ENCODE measurements at regions not wholly inside any gene's neighbourhood (a gene's known extent, or its start where the extent isn't known, plus 50 kb on each side); places are given as distances from the start of the nearest gene placed in this dataset.
"Not testable (repeated sequence)": the region's sequence is repeated elsewhere in the genome, so short reads cannot be mapped to it uniquely, and the experiment has no call there.

DNA sequence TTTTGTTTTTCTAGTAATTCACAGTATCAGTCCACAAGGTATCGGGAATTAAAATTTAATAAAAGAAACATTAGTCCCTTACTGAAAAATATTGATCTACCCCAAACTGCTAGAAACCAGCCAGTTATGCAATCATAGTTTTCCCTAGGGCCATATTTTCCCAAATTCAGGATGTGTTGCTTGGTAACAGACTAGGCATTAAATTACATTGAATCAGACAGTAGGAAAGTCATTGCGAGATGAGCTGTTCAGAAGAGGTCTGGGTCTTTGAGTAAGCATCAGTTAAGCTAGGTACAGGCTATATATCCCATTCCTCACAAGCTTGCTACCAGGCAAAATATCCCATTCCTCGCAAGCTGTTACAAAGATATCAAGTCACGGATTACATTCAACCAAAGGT lies 123.0 kb upstream of the CCDC150 start:
- DNase-seq, result no peak

DNA sequence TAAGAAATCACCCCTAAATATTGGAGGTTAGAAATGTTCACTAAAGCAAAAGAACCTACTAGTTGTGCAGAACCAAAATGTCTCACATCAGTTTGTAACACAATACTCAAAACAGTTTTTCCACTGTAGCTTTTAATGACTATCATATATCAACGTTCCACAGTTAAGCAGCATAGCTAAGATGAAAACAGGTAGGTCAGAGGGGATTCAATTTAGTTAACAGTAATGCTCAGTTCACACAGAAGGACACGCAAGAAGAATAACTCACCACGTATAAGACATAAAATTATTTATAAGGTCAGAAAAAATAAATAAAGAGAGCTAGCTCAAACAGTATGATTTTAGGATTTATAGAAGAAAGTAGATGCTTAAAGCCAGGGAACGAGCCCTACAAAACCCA lies 118.9 kb upstream of the CCDC150 start:
- DNase-seq, result no peak

DNA sequence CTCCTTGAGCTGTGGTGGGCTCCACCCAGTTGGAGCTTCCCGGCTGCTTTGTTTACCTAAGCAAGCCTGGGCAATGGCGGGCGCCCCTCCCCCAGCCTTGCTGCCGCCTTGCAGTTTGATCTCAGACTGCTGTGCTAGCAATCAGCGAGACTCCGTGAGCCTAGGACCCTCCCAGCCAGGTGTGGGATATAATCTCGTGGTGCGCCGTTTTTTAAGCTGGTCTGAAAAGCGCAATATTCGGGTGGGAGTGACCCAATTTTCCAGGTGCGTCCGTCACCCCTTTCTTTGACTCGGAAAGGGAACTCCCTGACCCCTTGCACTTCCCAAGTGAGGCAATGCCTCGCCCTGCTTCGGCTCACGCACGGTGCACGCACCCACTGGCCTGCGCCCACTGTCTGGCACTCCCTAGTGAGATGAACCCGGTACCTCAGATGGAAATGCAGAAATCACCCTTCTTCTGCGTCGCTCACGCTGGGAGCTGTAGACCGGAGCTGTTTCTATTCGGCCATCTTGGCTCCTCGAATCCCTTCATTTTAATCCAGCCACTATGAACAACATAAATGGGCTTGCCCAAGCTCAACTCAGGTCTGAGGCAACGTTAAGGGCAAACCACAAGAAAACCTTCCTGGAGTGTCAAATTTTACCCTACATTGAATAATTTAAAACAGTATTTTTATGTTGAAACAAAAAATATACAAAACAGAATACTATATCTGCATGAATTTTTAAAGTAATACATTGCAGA lies 112.4 kb upstream of the CCDC150 start:
- DNase-seq, result not testable (repeated sequence)

DNA sequence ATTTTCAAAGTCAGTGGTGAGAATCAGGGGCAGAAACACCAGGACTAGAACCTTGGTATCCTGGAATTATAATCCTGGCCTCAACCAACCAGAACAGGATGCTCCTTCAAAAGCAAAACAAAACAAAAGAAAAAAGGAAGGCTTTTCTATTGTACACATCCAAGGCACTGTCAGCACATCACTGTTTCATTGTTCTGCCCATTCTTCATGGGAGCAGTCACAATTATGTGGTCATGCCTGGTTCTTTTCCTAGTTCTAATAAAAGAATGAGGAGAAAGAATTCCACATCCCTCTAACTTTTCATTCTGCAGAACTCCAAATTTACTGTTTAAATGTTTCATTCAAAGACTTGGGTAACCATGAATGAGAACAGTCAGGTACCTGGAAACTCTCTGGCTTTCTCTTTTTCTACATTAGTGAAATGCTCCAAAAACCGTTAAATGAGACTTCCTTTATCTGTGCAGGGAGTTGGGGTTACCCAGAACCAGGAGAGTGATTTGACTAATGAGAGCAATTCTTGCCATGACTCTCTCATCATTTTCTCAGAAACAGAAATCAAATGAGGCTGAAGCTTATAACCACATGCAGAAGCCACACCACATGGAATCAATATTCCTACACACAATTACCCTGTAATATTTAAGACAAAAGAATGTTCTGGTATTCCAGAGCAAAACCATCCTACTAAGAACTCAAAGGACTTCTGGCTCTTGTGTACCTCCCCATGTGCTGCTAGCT lies 110.9 kb upstream of the CCDC150 start:
- DNase-seq, result peak in 4 of 56 donors; percentile 5 to 29 (median 14)

DNA sequence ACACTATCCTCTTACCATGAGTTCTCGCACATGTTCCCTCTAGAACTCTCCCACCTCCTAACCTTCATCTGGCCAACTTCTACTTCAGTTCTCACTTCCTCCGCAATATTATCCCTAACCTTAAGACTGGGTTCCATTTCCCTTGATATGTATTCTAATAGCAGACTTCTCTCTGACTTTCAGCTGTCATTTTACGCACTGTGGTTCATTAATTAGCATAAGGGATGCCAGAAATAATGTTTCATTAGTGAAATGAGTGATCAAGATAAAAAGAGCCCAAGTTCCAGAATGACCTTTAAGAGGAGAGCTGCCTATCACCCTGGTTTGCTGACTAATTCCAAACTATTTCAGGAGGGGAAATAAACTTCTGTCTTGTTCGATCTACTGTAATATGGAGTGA lies 108.6 kb upstream of the CCDC150 start:
- DNase-seq, result no peak

GRCh38 chr2:196533772-196534397 lies 105.6 kb upstream of the CCDC150 start:
- no peak for DNase-seq

GRCh38 chr2:196534495-196534894 lies 105.0 kb upstream of the CCDC150 start:
- DNase-seq, result peak in 6 of 56 donors; percentile 13 to 18 (median 15)

DNA sequence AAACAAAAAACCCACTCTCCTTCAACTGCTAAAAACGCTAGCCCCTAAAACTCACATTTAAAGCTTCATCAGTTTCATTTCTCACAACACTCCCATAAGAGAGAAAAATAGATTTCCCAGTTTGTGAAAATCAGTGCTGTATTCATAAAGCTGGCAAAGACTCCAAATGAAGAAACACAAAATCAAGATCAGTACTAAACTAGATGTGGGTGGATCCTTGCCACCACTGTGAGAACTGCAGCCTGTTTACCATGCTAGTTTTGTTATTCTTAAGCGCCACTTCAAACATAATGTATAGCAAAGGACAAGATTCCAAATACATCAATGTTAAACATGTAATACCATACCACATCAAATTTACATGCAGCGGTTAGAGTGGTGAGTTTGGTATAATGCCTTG lies 104.5 kb upstream of the CCDC150 start:
- no peak for DNase-seq

- DNase-seq, result no peak
These were observed 103.8 kb upstream of the CCDC150 start for GRCh38 chr2:196535742-196536141.

DNA sequence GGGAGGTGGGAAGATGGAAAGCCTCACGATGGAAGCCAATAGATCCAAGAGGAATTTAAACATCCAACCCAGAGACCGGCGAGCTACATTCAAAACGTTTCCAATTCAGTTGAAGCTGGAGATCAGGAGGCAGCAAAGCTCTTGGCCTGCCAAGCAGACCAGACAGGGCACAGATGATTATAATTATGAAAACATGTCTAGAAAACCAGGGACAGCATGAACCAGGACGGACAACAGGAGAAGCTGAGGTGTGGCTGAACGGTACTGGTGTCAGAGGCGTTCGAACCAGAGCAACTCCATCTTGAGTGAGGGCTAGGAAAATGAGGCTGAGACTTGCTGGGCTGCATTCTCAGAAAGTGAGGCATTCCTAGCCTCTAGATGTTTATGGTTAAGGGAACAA lies 102.2 kb upstream of the CCDC150 start:
- no peak for DNase-seq

DNA sequence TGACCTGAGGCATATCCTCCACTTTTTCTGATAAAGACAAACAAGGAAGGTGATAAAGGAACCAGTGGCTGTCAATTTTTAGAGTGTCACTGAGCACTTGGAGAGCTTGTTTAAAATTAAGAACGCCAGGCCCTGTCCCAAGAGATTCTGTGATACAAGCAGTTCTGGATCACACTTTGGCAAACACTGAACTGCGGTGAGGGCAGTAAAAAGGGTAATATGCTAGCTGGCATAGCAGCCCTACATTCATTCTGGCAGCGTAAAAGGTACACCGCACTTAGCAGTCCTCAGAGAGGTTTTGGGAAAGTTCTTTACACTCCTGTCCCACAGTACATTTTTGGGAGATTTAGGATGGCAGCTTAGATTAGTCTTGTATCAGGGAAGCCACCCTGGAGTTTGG lies 101.3 kb upstream of the CCDC150 start:
- no peak for DNase-seq

- DNase-seq, result no peak
These were observed 100.9 kb upstream of the CCDC150 start for GRCh38 chr2:196538646-196539045.

- DNase-seq, result no peak
These were observed 94.5 kb upstream of the CCDC150 start for GRCh38 chr2:196544906-196545433.

GRCh38 chr2:196546151-196546919 lies 93.2 kb upstream of the CCDC150 start:
- no peak for DNase-seq

- no peak for DNase-seq
These were observed 90.5 kb upstream of the CCDC150 start for GRCh38 chr2:196549052-196549451.

- DNase-seq, result no peak
These were observed 88.5 kb upstream of the CCDC150 start for GRCh38 chr2:196551014-196551413.

DNA sequence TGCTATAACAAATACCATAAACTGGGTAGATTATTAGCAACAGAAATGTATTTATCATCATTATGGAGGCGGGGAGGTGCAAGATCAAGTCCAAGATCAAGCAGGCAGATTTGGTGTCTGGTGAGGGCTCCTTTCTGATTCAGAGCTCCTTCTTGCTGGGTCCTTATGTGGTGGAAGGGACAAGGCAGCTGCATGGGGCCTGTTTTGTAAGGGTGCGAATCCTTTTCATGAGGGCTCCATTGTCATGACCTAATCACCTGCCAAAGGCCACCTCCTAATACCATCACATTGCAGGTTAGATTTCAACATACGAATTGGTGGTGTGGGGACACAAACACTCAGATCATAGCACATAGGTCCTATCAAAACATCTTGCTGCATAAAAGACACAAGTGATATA lies 84.4 kb upstream of the CCDC150 start:
- DNase-seq, result no peak

DNA sequence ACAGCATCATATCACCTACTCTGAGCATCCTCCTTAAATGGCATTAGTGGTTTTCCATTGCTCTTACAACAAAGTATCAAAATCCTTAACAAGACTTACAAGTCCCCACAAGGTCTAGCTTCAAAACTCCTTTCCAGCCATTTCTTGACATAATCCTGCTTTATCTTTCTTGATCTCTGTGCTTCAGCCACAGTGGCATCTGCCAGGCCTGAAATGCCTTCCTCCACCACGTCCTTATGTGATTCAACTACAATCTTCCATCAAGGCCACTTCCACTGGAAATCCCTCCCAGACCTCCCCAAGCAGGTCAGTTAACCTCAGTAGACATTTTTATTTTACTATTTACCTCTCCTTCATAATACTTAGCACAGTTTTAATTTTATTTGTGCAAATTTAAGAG lies 83.8 kb upstream of the CCDC150 start:
- DNase-seq, result no peak

DNA sequence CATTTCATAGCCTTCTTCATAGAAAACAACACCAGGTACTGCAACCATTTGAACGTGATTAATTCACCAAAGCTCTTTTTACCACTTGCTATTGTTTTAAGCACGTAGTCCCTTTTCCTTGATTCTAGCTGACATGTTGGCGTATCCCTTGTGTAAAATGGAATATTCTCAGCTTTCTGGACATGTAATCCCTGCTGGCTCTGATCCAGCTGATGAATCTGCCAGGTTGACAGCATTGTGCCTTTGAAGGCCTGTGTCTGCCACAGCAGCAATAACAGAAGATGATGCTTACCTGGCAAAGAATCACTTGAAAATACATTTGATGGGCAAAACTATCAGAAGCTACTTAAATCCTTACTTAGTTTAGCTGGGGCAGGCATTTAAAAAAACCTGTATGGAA lies 81.0 kb upstream of the CCDC150 start:
- DNase-seq, result no peak

DNA sequence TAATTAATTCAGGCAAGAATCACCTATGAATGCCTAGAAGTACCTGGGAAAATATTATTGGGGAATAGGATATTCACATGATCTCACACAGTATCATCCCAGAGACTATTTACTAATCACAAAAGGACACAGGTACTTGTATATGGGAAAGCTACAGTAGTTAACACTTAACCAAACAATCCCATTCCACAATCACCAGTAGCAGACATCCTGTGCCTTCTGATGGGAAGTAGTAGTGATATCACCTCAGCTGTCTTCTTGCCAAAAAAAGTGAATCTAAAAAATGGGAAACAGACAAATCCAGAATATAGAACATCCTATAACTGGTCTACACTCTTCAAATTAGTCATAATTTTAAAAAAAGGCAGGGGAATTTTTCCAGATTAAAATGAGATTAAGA lies 75.6 kb upstream of the CCDC150 start:
- no peak for DNase-seq

DNA sequence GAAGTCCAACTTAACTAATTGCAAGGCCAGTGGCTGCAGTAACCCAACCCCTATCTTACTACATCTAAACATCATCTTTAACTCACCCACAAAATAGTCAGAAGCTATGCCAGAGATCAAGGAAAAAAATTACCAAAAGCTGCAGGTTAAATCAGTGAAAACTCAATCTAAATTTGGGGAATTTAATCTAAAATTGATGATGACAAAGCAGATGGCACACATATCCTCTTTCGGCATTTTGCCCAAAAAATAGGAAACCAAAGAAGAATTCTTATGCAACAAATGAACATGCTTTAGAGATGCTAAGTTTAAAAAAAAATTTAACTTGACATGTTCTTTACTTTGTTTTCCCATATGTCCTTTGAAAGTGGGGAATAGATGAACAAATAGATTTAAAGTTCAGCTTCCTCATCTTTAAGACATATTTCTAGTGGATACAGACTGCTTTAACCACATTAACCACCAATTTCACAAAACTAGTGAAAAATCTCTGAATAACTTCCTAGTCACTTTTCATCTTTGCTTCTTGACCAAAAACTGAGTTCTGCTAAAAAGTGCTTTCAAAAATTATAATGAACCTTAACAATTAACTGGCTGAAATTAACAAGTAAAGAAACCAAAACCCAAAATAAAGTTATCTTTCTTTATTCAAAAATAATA lies 74.3 kb upstream of the CCDC150 start:
- no peak for DNase-seq
